ENCODE measurements at regions not wholly inside any gene's neighbourhood (a gene's known extent, or its start where the extent isn't known, plus 50 kb on each side); places are given as distances from the start of the nearest gene placed in this dataset.

GRCh38 chr6:53994201-53994600 lies 117.0 kb upstream of the MLIP start:
- DNase-seq (ENCODE audit: insufficient read length, low spot score) (no peak), FAIRE-seq (no peak)

GRCh38 chr6:53995935-53996334 lies 115.3 kb upstream of the MLIP start:
- no peak for DNase-seq (ENCODE audit: insufficient read length, low spot score)
- no peak for FAIRE-seq
- no peak for TF ChIP-seq CTCF (IDR thresholded peaks at IDR 0.05; ENCODE audit: insufficient read depth, missing control alignments)

More at GRCh38 chr6:53994201-53994600, 117.0 kb upstream of the MLIP start:
- TF ChIP-seq CTCF (IDR thresholded peaks at IDR 0.05; ENCODE audit: insufficient read depth, missing control alignments), result no peak

- TF ChIP-seq CTCF (IDR thresholded peaks at IDR 0.05; ENCODE audit: insufficient read depth, missing control alignments), result no peak
- no peak for DNase-seq (ENCODE audit: insufficient read length, low spot score)
- no peak for FAIRE-seq
Observed at GRCh38 chr6:53998303-53998702, 112.9 kb upstream of the MLIP start.

DNA sequence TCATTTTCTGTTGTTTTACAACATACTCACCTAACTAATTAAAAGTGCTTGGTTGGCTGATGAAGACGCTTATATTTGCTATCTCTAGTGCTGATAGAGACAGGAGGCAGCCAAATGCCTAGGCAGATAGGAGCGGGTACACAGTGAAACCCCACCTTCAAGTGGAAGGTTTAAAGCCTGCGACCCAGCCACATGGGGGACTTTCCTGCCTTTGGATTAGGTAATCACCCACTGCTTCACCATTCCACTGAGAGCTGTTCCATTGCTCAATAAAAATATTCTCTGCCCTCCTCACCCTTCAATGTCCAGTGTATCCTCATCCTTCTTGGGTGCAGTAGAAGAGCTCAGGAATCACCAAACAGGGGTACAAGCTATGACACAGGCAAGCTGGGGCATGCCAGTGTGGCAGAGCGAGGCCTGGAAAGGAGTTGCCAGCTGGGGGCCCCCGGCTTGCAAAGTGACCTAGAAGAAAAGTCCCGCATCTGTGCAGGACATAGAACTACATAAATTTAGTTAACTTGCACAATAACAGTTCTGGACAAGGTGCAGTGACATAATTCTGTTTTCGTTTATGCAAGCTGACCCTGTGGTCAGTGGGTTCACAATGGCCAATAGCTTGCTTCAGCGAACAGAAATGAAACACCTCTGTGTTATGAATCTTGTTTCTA lies 112.0 kb upstream of the MLIP start:
- DNase-seq (ENCODE audit: insufficient read length, low spot score) (no peak), FAIRE-seq (no peak)
- no peak for TF ChIP-seq CTCF (IDR thresholded peaks at IDR 0.05; ENCODE audit: insufficient read depth, missing control alignments)

DNA sequence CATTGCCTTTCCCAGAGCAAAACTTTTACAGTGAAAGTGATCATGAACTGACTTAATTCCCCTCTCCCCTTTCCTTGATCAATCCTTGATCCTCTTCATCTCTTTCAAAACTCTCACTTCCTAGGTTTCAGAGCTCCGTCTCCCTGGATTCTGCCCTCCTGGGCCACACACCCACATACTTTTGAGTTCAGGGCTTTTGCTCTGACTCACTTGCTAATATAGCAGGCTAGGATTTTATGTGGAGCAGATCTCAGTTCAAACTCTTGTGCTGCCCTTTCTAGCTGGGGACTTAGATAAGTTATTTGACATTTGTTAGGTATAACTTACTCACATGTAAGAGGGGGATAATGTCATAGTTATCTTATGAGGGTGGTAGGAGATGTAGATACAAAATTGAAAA lies 109.1 kb upstream of the MLIP start:
- FAIRE-seq, result no peak

DNA sequence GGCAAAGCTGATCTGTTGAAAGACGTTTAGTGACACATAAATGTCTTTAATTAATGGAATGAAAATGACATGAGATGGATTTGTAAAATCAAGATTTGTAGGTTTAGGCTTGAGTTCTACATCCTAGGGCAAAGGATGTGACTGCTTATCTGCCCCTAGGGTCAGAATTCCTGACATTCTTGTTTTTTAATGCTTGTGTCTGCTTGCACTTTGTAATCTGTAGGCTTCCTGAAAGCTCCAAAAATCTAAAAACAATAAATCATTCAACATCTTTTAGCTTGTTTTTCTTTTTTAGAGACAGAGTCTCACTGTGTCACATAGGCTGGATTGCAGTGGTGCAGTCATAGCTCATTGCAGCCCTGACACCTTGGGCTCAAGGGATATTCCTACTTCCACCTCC lies 107.9 kb upstream of the MLIP start:
- no peak for TF ChIP-seq CTCF (IDR thresholded peaks at IDR 0.05; ENCODE audit: insufficient read depth, missing control alignments)
- FAIRE-seq (no peak), DNase-seq (ENCODE audit: insufficient read length, low spot score) (no peak)

More for the DNA sequence above, 109.1 kb upstream of the MLIP start:
- no peak for DNase-seq (ENCODE audit: insufficient read length, low spot score)
- TF ChIP-seq CTCF (IDR thresholded peaks at IDR 0.05; ENCODE audit: insufficient read depth, missing control alignments), result no peak

DNA sequence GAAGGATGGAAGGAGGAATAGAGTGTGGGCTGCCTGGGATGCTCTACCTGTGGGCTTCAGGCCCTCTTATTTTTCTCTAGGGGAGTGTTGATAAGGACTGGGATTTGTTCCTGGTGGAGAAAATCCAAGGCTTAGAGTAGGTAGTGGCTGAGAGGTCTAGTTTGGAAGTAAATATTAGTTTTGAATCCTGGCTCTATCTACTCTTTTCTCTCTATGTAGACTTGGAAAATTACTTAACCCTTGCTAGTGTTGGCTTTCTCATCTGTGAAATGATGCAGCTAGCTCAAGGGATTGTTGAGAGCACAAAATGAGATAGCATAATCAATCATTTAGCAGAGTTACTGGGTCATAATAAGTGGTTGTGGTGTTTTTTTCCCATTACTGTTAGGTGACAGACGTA lies 102.7 kb upstream of the MLIP start:
- FAIRE-seq (no peak), DNase-seq (ENCODE audit: insufficient read length, low spot score) (no peak)
- no peak for TF ChIP-seq CTCF (IDR thresholded peaks at IDR 0.05; ENCODE audit: insufficient read depth, missing control alignments)
